HG03520 (cell line): ENCODE measurements at regions not wholly inside any gene's neighbourhood (a gene's known extent, or its start where the extent isn't known, plus 50 kb on each side); places are given as distances from the start of the nearest gene placed in this dataset.
"Not testable (repeated sequence)": the region's sequence is repeated elsewhere in the genome, so short reads cannot be mapped to it uniquely, and the experiment has no call there.

Experiments used
- ATAC-seq: cut with Tn5 transposase; IDR thresholded peaks from one replicate; pipeline ENCODE4 v1.9.1; 2021; ENCODE audit warnings: mild to moderate bottlenecking, moderate library complexity; ENCODE audit not compliant: unreplicated experiment

DNA sequence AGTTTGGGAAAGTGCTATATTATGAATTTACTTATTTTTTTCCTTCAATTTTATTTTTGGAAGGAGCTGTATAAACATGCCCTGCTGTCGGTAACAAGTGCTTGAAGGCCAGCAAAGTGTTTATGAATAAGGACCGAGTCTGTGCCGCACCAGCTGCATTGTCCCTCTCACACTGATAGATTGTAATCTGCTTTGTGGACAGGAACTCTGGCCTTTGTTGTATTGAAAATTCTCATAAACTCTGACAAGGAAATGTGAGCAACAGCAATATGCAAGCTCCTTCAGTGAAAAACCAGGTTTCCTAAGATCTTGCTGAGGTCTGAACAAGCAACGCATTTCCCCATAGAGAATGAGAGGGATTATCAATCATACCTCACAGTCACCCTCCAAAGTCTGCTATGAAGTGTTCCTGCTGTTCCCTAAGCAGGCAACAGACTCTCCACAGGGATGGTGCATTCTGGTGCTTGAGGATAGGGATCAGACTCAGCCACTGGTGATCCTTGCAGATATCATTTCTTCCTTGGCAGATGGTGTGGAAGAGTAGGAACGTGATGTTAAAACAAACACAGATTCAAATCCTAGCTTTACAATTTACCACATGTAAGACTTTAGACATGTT lies 109.6 kb downstream of the KCNJ2 start:
- ATAC-seq = no peak

- ATAC-seq = no peak
Measured at GRCh38 chr17:70286391-70286790, 117.1 kb downstream of the KCNJ2 start.

GRCh38 chr17:70288540-70289290 lies 119.4 kb downstream of the KCNJ2 start:
- no peak for ATAC-seq

DNA sequence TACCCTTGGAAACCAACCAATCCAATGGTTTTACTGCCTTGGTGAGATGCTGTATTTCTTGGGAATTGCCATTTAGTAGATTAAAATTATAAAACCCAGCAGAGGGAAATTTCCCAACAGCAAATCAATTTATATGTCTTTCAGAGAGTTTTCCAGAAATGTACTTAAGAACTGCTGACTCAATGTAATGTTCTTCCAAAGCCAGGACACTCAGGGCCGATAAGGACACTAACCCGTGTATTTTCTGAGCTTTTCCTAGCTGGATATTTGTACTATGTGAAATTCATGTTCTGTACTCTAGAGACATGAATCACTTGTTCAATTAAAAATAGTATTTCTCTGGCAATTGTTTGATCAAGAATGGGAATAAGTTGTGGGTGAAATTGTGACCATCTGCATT lies 121.4 kb downstream of the KCNJ2 start:
- ATAC-seq = no peak

- ATAC-seq = no peak
Measured at GRCh38 chr17:70292366-70292765, 123.0 kb downstream of the KCNJ2 start.

DNA sequence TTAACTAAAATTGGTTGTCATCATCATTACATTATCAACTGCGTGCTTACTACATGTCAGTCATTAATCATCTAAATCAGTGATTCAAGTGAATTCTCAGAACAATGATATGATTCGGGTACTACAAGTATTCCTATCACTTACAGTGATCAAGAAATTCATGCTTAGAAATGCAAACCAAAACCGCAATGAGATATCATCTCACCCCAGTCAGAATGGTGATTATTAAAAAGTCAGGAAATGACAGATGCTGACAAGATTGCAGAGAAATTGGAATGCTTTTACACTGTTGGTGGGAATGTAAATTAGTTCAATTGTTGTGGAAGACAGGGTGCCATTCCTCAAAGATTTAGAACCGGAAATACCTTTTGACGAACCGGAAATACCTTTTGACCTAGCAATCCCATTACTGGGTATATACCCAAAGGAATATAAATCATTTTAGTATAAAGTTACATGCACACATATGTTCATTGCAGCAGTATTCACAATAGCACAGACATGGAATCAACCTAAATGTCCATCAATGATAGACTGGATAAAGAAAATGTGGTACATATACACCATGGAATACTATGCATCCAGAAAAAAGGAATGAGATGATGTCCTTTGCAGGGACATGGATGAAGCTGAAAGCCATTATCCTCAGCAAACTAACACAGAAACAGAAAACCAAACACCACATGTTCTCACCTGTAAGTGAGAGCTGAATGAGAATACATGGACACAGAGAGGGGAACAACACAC lies 124.4 kb downstream of the KCNJ2 start:
- not testable (repeated sequence) for ATAC-seq

GRCh38 chr17:70295329-70295728 lies 126.0 kb downstream of the KCNJ2 start:
- no peak for ATAC-seq

DNA sequence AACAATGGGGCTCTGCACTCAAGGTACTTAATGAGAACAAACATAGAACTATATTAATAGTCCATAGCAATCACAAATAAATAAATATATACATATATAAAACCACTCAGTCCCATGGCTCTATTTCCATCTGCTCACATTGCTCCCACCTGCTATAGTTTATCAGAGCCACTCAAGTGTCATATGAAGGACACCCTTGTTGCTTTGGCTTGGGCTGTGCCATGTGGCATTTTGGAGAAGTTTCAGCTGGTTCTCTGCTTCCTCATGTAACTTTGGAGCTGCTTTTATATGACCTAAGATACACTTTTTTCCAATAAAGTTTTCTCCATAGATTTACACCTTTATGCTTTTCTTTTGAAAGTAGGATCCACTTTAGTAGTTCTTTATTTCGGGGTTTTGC lies 126.4 kb downstream of the KCNJ2 start:
- ATAC-seq = no peak

- ATAC-seq = no peak
Measured at GRCh38 chr17:70296456-70296855, 127.1 kb downstream of the KCNJ2 start.

DNA sequence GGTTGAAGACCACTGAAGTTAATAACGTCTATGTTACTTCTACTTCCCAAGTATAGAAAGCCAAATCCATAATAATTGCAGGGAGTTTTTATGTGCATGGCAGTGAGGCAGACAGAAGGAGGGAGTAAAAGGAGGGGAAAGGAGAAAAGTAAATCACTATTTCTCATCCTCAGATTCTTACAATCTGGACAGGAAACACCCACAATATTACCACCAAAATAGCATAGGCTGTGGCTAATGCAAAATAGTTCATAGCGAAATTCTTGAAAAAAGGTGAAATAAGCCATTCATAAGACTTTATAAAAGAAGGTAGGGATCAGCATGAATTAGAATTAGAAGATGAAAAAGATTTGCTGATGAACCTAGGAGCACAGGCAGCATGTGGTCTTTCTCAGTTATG lies 128.1 kb downstream of the KCNJ2 start:
- no peak for ATAC-seq

GRCh38 chr17:70298929-70299531 lies 129.7 kb downstream of the KCNJ2 start:
- no peak for ATAC-seq

- ATAC-seq = no peak
Measured at GRCh38 chr17:70307430-70308225, 138.3 kb downstream of the KCNJ2 start.

DNA sequence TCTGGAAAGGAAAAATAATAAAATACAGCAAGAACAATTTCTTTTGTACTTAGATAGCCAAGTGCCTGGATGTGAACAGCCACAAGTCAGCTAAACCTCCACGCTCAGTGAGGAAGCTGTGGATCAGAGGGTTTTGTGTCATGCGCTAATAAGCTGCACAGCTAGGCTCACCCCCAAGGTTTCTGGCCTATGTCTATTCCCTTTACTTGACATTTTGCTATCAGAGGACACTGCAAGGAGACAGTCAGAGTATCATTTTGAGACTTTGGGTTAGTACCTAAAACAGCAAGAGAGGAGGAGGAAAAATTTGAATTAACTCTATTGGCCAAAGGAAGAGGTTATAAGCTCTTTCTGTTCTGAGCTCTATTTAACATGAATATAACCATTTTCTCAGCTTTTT lies 139.3 kb downstream of the KCNJ2 start:
- ATAC-seq = no peak

DNA sequence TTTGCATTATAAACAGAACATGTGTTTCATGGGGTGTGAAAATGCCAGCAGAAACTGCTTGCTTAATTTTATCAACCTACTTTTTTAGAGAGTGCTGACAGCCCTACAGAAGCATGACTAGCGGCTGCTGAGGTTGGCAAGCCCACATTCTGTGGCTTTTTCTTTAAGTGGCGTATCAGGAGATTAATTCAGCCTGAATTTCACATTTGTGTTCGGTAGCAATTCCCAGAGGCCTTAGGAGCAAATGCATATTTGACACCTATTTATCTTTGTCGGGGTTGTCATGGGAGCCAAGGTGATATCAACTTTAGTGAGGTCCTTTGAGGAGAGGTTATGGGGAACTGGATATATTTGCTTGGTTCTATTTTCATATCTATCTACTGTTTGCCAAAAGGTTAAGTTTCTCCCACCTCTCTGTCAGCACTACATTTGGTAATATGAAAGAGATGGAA lies 140.9 kb downstream of the KCNJ2 start:
- no peak for ATAC-seq

- no peak for ATAC-seq
Measured at GRCh38 chr17:70313086-70313852, 143.9 kb downstream of the KCNJ2 start.

DNA sequence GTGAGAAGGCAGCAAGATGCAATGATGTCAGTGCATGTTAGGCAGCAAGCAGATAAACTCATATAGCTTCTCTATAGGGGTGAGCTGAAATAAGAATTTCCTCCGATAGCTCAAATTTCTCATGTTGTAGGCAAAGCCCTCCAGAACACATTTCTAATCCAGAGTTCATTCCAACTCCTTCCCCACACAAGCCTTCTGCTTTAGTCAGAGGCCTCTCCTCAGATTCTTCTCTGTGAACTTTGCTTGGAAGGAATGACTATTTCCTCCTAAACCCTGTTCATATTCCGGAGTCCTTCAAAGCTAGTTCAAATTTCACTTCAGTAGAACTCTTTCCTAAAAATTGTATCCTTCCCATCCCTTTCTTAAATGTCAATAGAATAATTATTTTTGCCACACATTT lies 144.8 kb downstream of the KCNJ2 start:
- ATAC-seq = no peak

DNA sequence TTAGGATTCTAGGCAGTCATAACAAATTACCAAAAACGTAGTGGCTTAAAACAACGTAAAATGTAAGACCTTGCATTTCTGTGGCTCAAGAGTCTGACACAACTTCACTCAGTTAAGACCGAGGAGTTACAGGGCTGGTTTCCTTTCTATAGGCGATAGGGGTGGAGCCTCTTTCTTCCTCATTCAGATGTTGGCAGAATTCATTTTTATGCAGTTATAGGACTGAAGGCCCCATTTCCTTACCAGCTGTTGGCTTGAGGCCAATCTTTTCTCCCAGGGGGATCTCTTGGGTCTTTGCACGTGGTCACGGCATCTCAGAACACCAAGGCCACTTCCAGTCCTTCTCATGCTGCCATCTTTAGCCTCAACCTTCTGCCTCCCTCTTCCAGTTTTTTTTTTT lies 145.2 kb downstream of the KCNJ2 start:
- no peak for ATAC-seq

- ATAC-seq = no peak
Measured at GRCh38 chr17:70317421-70317820, 148.1 kb downstream of the KCNJ2 start.

- ATAC-seq = no peak
Measured at GRCh38 chr17:70318051-70318450, 148.7 kb downstream of the KCNJ2 start.

- ATAC-seq = no peak
Measured at GRCh38 chr17:70319516-70319915, 150.2 kb downstream of the KCNJ2 start.
